BLaER1 treated with 17β-estradiol and CSF1 and Interleukin-3, amounts not matched to agents 10 nM and 100 nM (cell line): ENCODE measurements at regions not wholly inside any gene's neighbourhood (a gene's known extent, or its start where the extent isn't known, plus 50 kb on each side); places are given as distances from the start of the nearest gene placed in this dataset.

Experiments used
- H3K27ac ChIP-seq, 11 experiments: shearing (Covaris generic); formaldehyde crosslinking; 2 replicates each; pipeline ENCODE4 v1.8.1; 2022
- H3K27me3 ChIP-seq, 11 experiments: shearing (Covaris generic); formaldehyde crosslinking; 2 replicates each; pipeline ENCODE4 v1.8.1; 2022
- H3K36me3 ChIP-seq, 11 experiments: shearing (Covaris generic); formaldehyde crosslinking; 2 replicates each; pipeline ENCODE4 v1.8.1; 2022
- H3K4me1 ChIP-seq, 10 experiments: shearing (Covaris generic); formaldehyde crosslinking; 2 replicates each; pipeline ENCODE4 v1.8.1; 2022
- H3K4me2 ChIP-seq, 11 experiments: shearing (Covaris generic); formaldehyde crosslinking; 2 replicates each; pipeline ENCODE4 v1.8.1; 2022
- H3K4me3 ChIP-seq, 10 experiments: shearing (Covaris generic); formaldehyde crosslinking; 2 replicates each; pipeline ENCODE4 v1.8.1; 2022
- H3K9ac ChIP-seq, 11 experiments: shearing (Covaris generic); formaldehyde crosslinking; 2 replicates each; pipeline ENCODE4 v1.8.1; 2022
- H3K9me3 ChIP-seq, 11 experiments: shearing (Covaris generic); formaldehyde crosslinking; replicated peaks in 1 of 11; 2 replicates each; pipeline ENCODE4 v1.8.1; 2022
- H4K20me1 ChIP-seq, 11 experiments: shearing (Covaris generic); formaldehyde crosslinking; 2 replicates each; pipeline ENCODE4 v1.8.1; 2022
- Cebpa-rat ChIP-seq, 11 experiments: shearing (Covaris generic); IDR thresholded peaks; 2 replicates each; pipeline ENCODE4 v1.8.1; 2022

GRCh38 chr7:95690367-95690947 lies 81.9 kb upstream of the DYNC1I1 start:
- Histone ChIP-seq H3K27me3 (no peaks in the 10 kb centered on the region), H3K4me2 (peak overlapping the region in 2 of 11 experiments; percentile 3 to 13; a peak in 2 of 22 replicates), H4K20me1 (no peaks in the 10 kb centered on the region), H3K9me3 (no peaks in the 10 kb centered on the region), H3K4me3 (no peak overlapping the region), H3K4me1 (no peaks in the 10 kb centered on the region; a peak in 1 of 20 replicates), H3K36me3 (no peaks in the 10 kb centered on the region), H3K27ac (no peak overlapping the region), H3K9ac (no peak overlapping the region)
- TF ChIP-seq Cebpa-rat (IDR thresholded peaks at IDR 0.05) = no peak

GRCh38 chr7:95688931-95689495 lies 83.3 kb upstream of the DYNC1I1 start:
- Histone ChIP-seq H3K36me3 (no peaks in the 10 kb centered on the region), H4K20me1 (no peaks in the 10 kb centered on the region), H3K4me2 (no peak overlapping the region), H3K27ac (no peak overlapping the region), H3K9me3 (no peaks in the 10 kb centered on the region), H3K9ac (no peak overlapping the region), H3K4me1 (peaks cover 0 to 9% (median 0%) of the 10 kb centered on the region in 10 experiments; a peak in 8 of 20 replicates), H3K27me3 (no peaks in the 10 kb centered on the region), H3K4me3 (no peak overlapping the region)
- TF ChIP-seq Cebpa-rat (IDR thresholded peaks at IDR 0.05) = no peak

GRCh38 chr7:95687759-95688343 lies 84.5 kb upstream of the DYNC1I1 start:
- Histone ChIP-seq H3K36me3 (no peaks in the 10 kb centered on the region), H3K27me3 (no peaks in the 10 kb centered on the region), H3K9me3 (no peaks in the 10 kb centered on the region), H3K9ac (no peak overlapping the region), H3K4me1 (peaks cover 0 to 9% (median 0%) of the 10 kb centered on the region in 10 experiments; a peak in 8 of 20 replicates), H3K4me3 (no peak overlapping the region), H4K20me1 (no peaks in the 10 kb centered on the region), H3K27ac (no peak overlapping the region), H3K4me2 (no peak overlapping the region)
- no peak for TF ChIP-seq Cebpa-rat (IDR thresholded peaks at IDR 0.05)

GRCh38 chr7:95686109-95686508 lies 86.2 kb upstream of the DYNC1I1 start:
- Histone ChIP-seq H3K27ac (no peak overlapping the region), H3K4me1 (peaks cover 0 to 9% (median 0%) of the 10 kb centered on the region in 10 experiments; a peak in 8 of 20 replicates)
- no peak for TF ChIP-seq Cebpa-rat (IDR thresholded peaks at IDR 0.05)

GRCh38 chr7:95684505-95684904 lies 87.8 kb upstream of the DYNC1I1 start:
- no peak for TF ChIP-seq Cebpa-rat (IDR thresholded peaks at IDR 0.05)
- peak overlapping the region in 4 of 11 experiments; percentile 13 to 32 (median 18); a peak in 2 of 22 replicates for H3K4me2 ChIP-seq
- no peak overlapping the region for H3K27ac ChIP-seq
- H4K20me1 ChIP-seq = no peaks in the 10 kb centered on the region
- no peaks in the 10 kb centered on the region for H3K36me3 ChIP-seq
- H3K27me3 ChIP-seq = no peaks in the 10 kb centered on the region
- peaks cover 0 to 9% (median 0%) of the 10 kb centered on the region in 10 experiments; a peak in 7 of 20 replicates for H3K4me1 ChIP-seq
- no peaks in the 10 kb centered on the region for H3K9me3 ChIP-seq
- no peak overlapping the region for H3K4me3 ChIP-seq
- no peak overlapping the region for H3K9ac ChIP-seq

More at GRCh38 chr7:95686109-95686508, 86.2 kb upstream of the DYNC1I1 start:
- Histone ChIP-seq H3K9me3 (no peaks in the 10 kb centered on the region), H3K27me3 (no peaks in the 10 kb centered on the region), H3K4me3 (no peak overlapping the region), H3K36me3 (no peaks in the 10 kb centered on the region), H3K9ac (no peak overlapping the region), H4K20me1 (no peaks in the 10 kb centered on the region), H3K4me2 (no peak overlapping the region)

GRCh38 chr7:95684037-95684436 lies 87.7 kb upstream of the PDK4 start:
- no peaks in the 10 kb centered on the region for H3K9me3 ChIP-seq
- peaks cover 0 to 9% (median 0%) of the 10 kb centered on the region in 10 experiments; a peak in 7 of 20 replicates for H3K4me1 ChIP-seq
- H3K4me3 ChIP-seq = no peak overlapping the region
- no peak overlapping the region for H3K27ac ChIP-seq
- no peaks in the 10 kb centered on the region for H4K20me1 ChIP-seq
- H3K4me2 ChIP-seq = peak overlapping the region in 4 of 11 experiments; percentile 13 to 32 (median 18); a peak in 2 of 22 replicates
- TF ChIP-seq Cebpa-rat (IDR thresholded peaks at IDR 0.05) = no peak
- no peaks in the 10 kb centered on the region for H3K36me3 ChIP-seq
- no peaks in the 10 kb centered on the region for H3K27me3 ChIP-seq
- no peak overlapping the region for H3K9ac ChIP-seq

- Histone ChIP-seq H3K9ac (no peak overlapping the region), H3K27me3 (no peaks in the 10 kb centered on the region), H4K20me1 (no peaks in the 10 kb centered on the region), H3K27ac (no peak overlapping the region), H3K4me2 (no peak overlapping the region), H3K4me1 (peaks cover 0 to 9% (median 0%) of the 10 kb centered on the region in 10 experiments; a peak in 7 of 20 replicates), H3K9me3 (no peaks in the 10 kb centered on the region), H3K36me3 (no peaks in the 10 kb centered on the region), H3K4me3 (no peak overlapping the region)
- TF ChIP-seq Cebpa-rat (IDR thresholded peaks at IDR 0.05) = no peak
Observed at GRCh38 chr7:95682913-95683312, 86.6 kb upstream of the PDK4 start.

- Histone ChIP-seq H3K9ac (no peak overlapping the region), H3K4me3 (no peak overlapping the region), H3K4me1 (no peaks in the 10 kb centered on the region), H3K36me3 (no peaks in the 10 kb centered on the region), H4K20me1 (no peaks in the 10 kb centered on the region), H3K27ac (no peak overlapping the region), H3K4me2 (no peak overlapping the region), H3K9me3 (no peaks in the 10 kb centered on the region), H3K27me3 (no peaks in the 10 kb centered on the region)
- TF ChIP-seq Cebpa-rat (IDR thresholded peaks at IDR 0.05) = no peak
Observed at GRCh38 chr7:95676691-95677090, 80.4 kb upstream of the PDK4 start.

- no peak overlapping the region for H3K9ac ChIP-seq
- no peaks in the 10 kb centered on the region for H3K4me1 ChIP-seq
- H3K9me3 ChIP-seq = no peaks in the 10 kb centered on the region
- H4K20me1 ChIP-seq = no peaks in the 10 kb centered on the region
- H3K36me3 ChIP-seq = no peaks in the 10 kb centered on the region
- no peaks in the 10 kb centered on the region for H3K27me3 ChIP-seq
- no peak overlapping the region for H3K4me2 ChIP-seq
- no peak for TF ChIP-seq Cebpa-rat (IDR thresholded peaks at IDR 0.05)
- H3K27ac ChIP-seq = no peak overlapping the region
- H3K4me3 ChIP-seq = no peak overlapping the region
Observed at GRCh38 chr7:95675632-95676031, 79.3 kb upstream of the PDK4 start.
